PC-3 (cell line): ENCODE measurements at regions not wholly inside any gene's neighbourhood (a gene's known extent, or its start where the extent isn't known, plus 50 kb on each side); places are given as distances from the start of the nearest gene placed in this dataset.

Experiments
- ATAC-seq: fragments of 200-7000 bp; cut with Tn5 transposase; 2 replicates; pipeline ENCODE4 v1.9.1; 2020; ENCODE audit warnings: mild to moderate bottlenecking, moderate library complexity
- BruUV-seq: library from RNA; stranded (reverse); fragments of 400-500 nt; replicated peaks from 2 replicates; lab custom pipeline; 2021; lab: Mats Ljungman, UMichigan
- CTCF ChIA-PET: fragments of 300-600 bp; sonication (Branson Sonifier 250); formaldehyde crosslinking; loops from one replicate; lab custom pipeline; 2022; ENCODE audit warnings: antibody characterized with exemption; lab: Charles Lee
- POLR2A ChIA-PET: fragments of 300-600 bp; sonication (Branson Sonifier 250); formaldehyde crosslinking; loops from one replicate; lab custom pipeline; 2022; ENCODE audit warnings: antibody characterized with exemption; ENCODE audit not compliant: unreplicated experiment; lab: Charles Lee
- DNase-seq: peaks from one replicate; pipeline ENCODE4 v3.0.0-alpha.2; 2015
- H2AFZ ChIP-seq: fragments of 300-600 bp; sonication (generic); 2 replicates; pipeline ENCODE4 v1.6.0; 2016; ENCODE audit warnings: antibody characterized with exemption, low read length
- H3F3A ChIP-seq: fragments of 300-600 bp; sonication (generic); one replicate; pipeline ENCODE4 v1.6.0; 2017; ENCODE audit warnings: antibody characterized with exemption, low read length, control low read depth, mild to moderate bottlenecking; ENCODE audit not compliant: unreplicated experiment
- H3K27ac ChIP-seq: fragments of 300-600 bp; sonication (generic); 2 replicates; pipeline ENCODE4 v1.5.1; 2016; ENCODE audit warnings: mild to moderate bottlenecking, low read length
- H3K27me3 ChIP-seq: fragments of 300-600 bp; sonication (generic); 2 replicates; pipeline ENCODE4 v1.6.1; 2016; ENCODE audit warnings: low read length, mixed read lengths
- H3K36me3 ChIP-seq: fragments of 300-600 bp; sonication (generic); 2 replicates; pipeline ENCODE4 v1.6.1; 2016; ENCODE audit warnings: low read depth, mixed run types, low read length, mixed read lengths
- H3K4me1 ChIP-seq: fragments of 300-600 bp; sonication (generic); 2 replicates; pipeline ENCODE4 v1.5.1; 2016; ENCODE audit warnings: low read length; ENCODE audit not compliant: insufficient read depth
- H3K4me2 ChIP-seq: fragments of 300-600 bp; sonication (generic); 2 replicates; pipeline ENCODE4 v1.6.0; 2016; ENCODE audit warnings: low read length
- H3K4me3 ChIP-seq: fragments of 300-600 bp; sonication (generic); 2 replicates; pipeline ENCODE4 v1.5.1; 2016; ENCODE audit warnings: mild to moderate bottlenecking, low read length, mixed read lengths
- H3K79me2 ChIP-seq: fragments of 300-600 bp; sonication (generic); 2 replicates; pipeline ENCODE4 v1.6.1; 2017; ENCODE audit warnings: low read length, mixed read lengths
- H3K9ac ChIP-seq: fragments of 300-600 bp; sonication (generic); 2 replicates; pipeline ENCODE4 v1.6.0; 2016; ENCODE audit warnings: mild to moderate bottlenecking, low read length
- H3K9me2 ChIP-seq: fragments of 300-600 bp; sonication (generic); replicated peaks from 2 replicates; pipeline ENCODE4 v1.6.1; 2016; ENCODE audit warnings: mixed run types, low read length, mixed read lengths
- H3K9me3 ChIP-seq: fragments of 300-600 bp; sonication (generic); 2 replicates; pipeline ENCODE4 v1.6.1; 2016; ENCODE audit warnings: low read length, mixed read lengths
- H4K20me1 ChIP-seq: fragments of 300-600 bp; sonication (generic); 2 replicates; pipeline ENCODE4 v1.6.1; 2016; ENCODE audit warnings: low read length, mixed read lengths
- EZH2 ChIP-seq: fragments of 300-600 bp; sonication (generic); IDR thresholded peaks from one replicate; pipeline ENCODE4 v1.6.1; 2017; ENCODE audit warnings: antibody characterized with exemption, mild to moderate bottlenecking, low read length; ENCODE audit not compliant: unreplicated experiment
- EZH2phosphoT487 ChIP-seq: fragments of 300-600 bp; sonication (generic); IDR thresholded peaks from 2 replicates; pipeline ENCODE4 v1.6.1; 2018; ENCODE audit warnings: mild to moderate bottlenecking, antibody characterized with exemption, low read length, borderline replicate concordance
- intact Hi-C: fragments of 100-400 bp; cut with micrococcal nuclease; formaldehyde crosslinking; loops from 2 replicates; pipeline ENCODE4 v1.9.0; 2023
- TF ChIP-seq, protein P1 (sequence below): fragments of 300-600 bp; sonication (generic); conservative IDR thresholded peaks from 2 replicates; pipeline ENCODE4 v1.5.1; 2017; ENCODE audit warnings: antibody characterized with exemption, low read depth, mild to moderate bottlenecking, low read length

GRCh38 chr15:88719654-88720053 lies 80.8 kb downstream of the ISG20 start:
- H3K4me2 ChIP-seq, result no peak overlapping the region
- no peaks in the 10 kb centered on the region for H4K20me1 ChIP-seq
- BruUV-seq, result no TSS peak
- no peak overlapping the region for H3K4me3 ChIP-seq
- no peaks in the 10 kb centered on the region for H3K9me2 ChIP-seq
- no peak overlapping the region for H3K27ac ChIP-seq
- no peaks in the 10 kb centered on the region for H3K4me1 ChIP-seq
- ATAC-seq, result no peak
- intact Hi-C loops, result no loop called here
- no peaks in the 10 kb centered on the region for H3K79me2 ChIP-seq
- POLR2A ChIA-PET, result no interaction called here
- H3F3A ChIP-seq, result no peaks in the 10 kb centered on the region
- H3K9me3 ChIP-seq, result no peaks in the 10 kb centered on the region
- no peaks in the 10 kb centered on the region for H3K36me3 ChIP-seq
- no peak overlapping the region for H3K9ac ChIP-seq
- H2AFZ ChIP-seq, result no peak overlapping the region
- TF ChIP-seq, protein P1, sequence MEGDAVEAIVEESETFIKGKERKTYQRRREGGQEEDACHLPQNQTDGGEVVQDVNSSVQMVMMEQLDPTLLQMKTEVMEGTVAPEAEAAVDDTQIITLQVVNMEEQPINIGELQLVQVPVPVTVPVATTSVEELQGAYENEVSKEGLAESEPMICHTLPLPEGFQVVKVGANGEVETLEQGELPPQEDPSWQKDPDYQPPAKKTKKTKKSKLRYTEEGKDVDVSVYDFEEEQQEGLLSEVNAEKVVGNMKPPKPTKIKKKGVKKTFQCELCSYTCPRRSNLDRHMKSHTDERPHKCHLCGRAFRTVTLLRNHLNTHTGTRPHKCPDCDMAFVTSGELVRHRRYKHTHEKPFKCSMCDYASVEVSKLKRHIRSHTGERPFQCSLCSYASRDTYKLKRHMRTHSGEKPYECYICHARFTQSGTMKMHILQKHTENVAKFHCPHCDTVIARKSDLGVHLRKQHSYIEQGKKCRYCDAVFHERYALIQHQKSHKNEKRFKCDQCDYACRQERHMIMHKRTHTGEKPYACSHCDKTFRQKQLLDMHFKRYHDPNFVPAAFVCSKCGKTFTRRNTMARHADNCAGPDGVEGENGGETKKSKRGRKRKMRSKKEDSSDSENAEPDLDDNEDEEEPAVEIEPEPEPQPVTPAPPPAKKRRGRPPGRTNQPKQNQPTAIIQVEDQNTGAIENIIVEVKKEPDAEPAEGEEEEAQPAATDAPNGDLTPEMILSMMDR, result no peak
- TF ChIP-seq EZH2phosphoT487 (no peak), EZH2 (no peak)
- H3K27me3 ChIP-seq, result no peaks in the 10 kb centered on the region; the same call in none of the 2 replicates
- no peak for DNase-seq
- CTCF ChIA-PET, result no interaction called here

DNA sequence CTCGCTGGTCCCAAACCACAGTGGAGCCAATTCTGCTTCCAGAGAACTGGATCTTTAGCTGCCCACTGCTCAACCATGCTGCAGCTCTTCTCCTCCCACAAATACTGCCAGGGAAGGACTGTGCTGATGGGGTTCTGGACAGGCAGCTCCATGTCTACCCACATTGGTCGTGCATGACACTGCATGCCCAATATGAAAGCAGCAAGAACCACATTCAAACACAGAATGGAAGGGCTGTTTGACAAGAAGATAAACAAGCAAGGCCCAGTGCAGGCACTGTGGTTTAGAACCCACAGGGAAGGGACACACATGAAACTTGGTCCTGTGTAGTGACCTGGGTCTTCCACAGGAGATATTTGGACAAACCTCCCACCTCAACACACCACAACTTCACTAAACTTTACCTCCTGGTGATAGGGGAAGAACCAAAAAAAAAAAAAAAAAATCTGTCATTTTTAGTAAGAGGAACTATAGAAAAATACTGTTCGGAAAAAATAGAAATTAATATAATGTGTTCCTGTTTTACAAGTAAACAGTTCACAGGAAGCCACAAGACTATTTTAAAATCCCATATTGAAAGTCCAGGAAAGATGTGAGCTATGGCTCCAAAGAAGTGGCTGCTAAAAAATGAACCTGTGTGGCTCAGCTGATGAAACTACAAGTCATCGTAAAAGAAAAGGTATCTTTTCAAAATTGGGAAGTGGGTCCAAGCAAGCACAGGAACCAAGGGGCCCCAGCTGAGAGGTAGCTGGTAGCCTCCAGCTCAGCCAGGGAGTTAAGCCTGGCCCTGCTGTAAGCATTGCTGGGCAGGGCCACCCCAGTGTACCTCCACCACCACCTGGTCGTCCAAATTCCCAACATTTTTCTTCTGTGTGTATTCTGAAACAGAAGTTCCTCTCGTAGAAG lies 77.7 kb upstream of the ACAN start:
- DNase-seq (no peak), ATAC-seq (no peak)
- no peaks in the 10 kb centered on the region for H3K9me2 ChIP-seq
- H3K9me3 ChIP-seq, result no peaks in the 10 kb centered on the region
- H3F3A ChIP-seq, result no peaks in the 10 kb centered on the region
- no peaks in the 10 kb centered on the region for H3K36me3 ChIP-seq
- intact Hi-C loops, result no loop called here
- H3K4me3 ChIP-seq, result no peak overlapping the region
- no peak overlapping the region for H2AFZ ChIP-seq
- no peaks in the 10 kb centered on the region for H3K4me1 ChIP-seq
- CTCF ChIA-PET, result no interaction called here
- no peak overlapping the region for H3K9ac ChIP-seq
- no peaks in the 10 kb centered on the region for H4K20me1 ChIP-seq
- peaks cover 13% of the 10 kb centered on the region; the same call in 1 of the 2 replicates for H3K27me3 ChIP-seq
- TF ChIP-seq EZH2, result no peak
- TF ChIP-seq EZH2phosphoT487, result no peak
- TF ChIP-seq, protein P1, result no peak
- no TSS peak for BruUV-seq
- H3K4me2 ChIP-seq, result no peak overlapping the region
- POLR2A ChIA-PET, result no interaction called here
- H3K79me2 ChIP-seq, result no peaks in the 10 kb centered on the region
- H3K27ac ChIP-seq, result no peak overlapping the region

DNA sequence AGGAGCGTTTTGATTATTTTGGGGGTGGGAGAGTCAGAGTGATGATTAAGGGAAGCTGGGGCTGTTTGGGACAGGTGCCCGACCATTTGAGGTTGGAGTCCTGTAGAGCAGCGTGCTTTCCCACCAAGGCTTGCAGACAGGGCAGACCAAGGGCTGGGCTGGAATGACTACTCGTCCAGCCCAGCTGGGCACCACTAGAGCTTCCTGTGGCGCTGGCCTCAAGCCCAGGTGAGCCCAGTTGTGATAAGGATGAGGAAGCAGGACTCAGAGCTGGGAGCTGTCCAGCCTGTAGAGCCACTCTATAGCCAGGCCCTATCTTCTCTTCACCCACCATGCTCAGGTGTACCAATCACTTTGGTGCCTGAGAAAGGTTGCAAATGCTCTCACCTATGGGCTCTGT lies 75.8 kb upstream of the ACAN start:
- CTCF ChIA-PET, result no interaction called here
- no peaks in the 10 kb centered on the region for H3K36me3 ChIP-seq
- H3K79me2 ChIP-seq, result no peaks in the 10 kb centered on the region
- H3K4me3 ChIP-seq, result no peak overlapping the region
- no peaks in the 10 kb centered on the region for H3K9me2 ChIP-seq
- H3K4me2 ChIP-seq, result no peak overlapping the region
- no peaks in the 10 kb centered on the region for H3F3A ChIP-seq
- BruUV-seq, result no TSS peak
- H3K27ac ChIP-seq, result no peak overlapping the region
- H4K20me1 ChIP-seq, result no peaks in the 10 kb centered on the region
- no peak overlapping the region for H3K9ac ChIP-seq
- DNase-seq (peak; percentile 25), ATAC-seq (no peak)
- H3K9me3 ChIP-seq, result no peaks in the 10 kb centered on the region
- H3K4me1 ChIP-seq, result no peaks in the 10 kb centered on the region
- POLR2A ChIA-PET, result no interaction called here
- intact Hi-C loops, result no loop called here
- peaks cover 23% of the 10 kb centered on the region for H3K27me3 ChIP-seq
- TF ChIP-seq, protein P1, result no peak
- TF ChIP-seq EZH2, result no peak
- no peak for TF ChIP-seq EZH2phosphoT487
- no peak overlapping the region for H2AFZ ChIP-seq
